ENCODE measurements at regions not wholly inside any gene's neighbourhood (a gene's known extent, or its start where the extent isn't known, plus 50 kb on each side); places are given as distances from the start of the nearest gene placed in this dataset.

DNA sequence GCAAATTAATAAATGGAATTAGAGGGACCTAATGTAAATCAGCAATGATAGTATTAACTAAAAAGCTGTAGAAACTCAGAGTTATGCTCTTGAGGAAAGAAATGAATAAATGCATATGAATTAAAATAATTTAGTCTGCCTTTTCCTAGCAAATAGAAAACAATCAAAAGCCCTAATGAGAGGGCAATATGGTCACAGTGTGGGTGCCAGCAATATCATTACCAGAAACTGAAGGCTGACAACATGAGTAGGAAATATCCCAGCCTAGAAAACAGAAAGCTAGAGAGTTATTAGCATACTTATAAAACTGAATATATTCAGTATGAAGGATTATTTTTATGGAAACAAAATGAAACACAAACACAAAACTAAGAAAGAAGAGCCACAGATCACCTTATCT, 987.5 kb upstream of the SEL1L start:
- TF ChIP-seq, protein P1, sequence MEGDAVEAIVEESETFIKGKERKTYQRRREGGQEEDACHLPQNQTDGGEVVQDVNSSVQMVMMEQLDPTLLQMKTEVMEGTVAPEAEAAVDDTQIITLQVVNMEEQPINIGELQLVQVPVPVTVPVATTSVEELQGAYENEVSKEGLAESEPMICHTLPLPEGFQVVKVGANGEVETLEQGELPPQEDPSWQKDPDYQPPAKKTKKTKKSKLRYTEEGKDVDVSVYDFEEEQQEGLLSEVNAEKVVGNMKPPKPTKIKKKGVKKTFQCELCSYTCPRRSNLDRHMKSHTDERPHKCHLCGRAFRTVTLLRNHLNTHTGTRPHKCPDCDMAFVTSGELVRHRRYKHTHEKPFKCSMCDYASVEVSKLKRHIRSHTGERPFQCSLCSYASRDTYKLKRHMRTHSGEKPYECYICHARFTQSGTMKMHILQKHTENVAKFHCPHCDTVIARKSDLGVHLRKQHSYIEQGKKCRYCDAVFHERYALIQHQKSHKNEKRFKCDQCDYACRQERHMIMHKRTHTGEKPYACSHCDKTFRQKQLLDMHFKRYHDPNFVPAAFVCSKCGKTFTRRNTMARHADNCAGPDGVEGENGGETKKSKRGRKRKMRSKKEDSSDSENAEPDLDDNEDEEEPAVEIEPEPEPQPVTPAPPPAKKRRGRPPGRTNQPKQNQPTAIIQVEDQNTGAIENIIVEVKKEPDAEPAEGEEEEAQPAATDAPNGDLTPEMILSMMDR (IDR thresholded peaks at IDR 0.05): no peak
- no peak for TF ChIP-seq POLR2A (IDR thresholded peaks at IDR 0.05)
- TF ChIP-seq EP300 (IDR thresholded peaks at IDR 0.05; ENCODE audit: low read depth): no peak

Data from transverse colon (tissue), 3 donors.